ENCODE measurements at regions not wholly inside any gene's neighbourhood (a gene's known extent, or its start where the extent isn't known, plus 50 kb on each side); places are given as distances from the start of the nearest gene placed in this dataset. TPM values are rescaled to one million over a fixed set of nuclear protein-coding genes. Genes with fewer than 3 reads are reported as not detected.

Small RNAs in the stretch of these regions (microRNA-seq; reads per million reads assigned to microRNA genes)
- gene AC114501.1 (ENCODE audit: insufficient read depth, insufficient read length), result not detected
- gene RNU6-912P (ENCODE audit: insufficient read depth, insufficient read length), result not detected
- not detected for gene SNORA15B-2 (ENCODE audit: insufficient read depth, insufficient read length)
- not detected for gene SNORA22 (ENCODE audit: insufficient read depth, insufficient read length)

Small RNAs in the stretch of these regions (small RNA-seq; reads per million reads assigned to genes)
- 0 reads per million in 5 experiments for gene AC114501.1
- gene RNU6-912P, result 0 reads per million in 5 experiments
- 0 reads per million in 5 experiments for gene SNORA15B-2
- 0 to 7.2 (median 0) reads per million in 5 experiments for gene SNORA22

Data from IMR-90 (cell line).